HepG2 (cell line): ENCODE measurements at regions not wholly inside any gene's neighbourhood (a gene's known extent, or its start where the extent isn't known, plus 50 kb on each side); places are given as distances from the start of the nearest gene placed in this dataset.

Source experiments
- ATAC-seq: fragments of 200-7000 bp; cut with Tn5 transposase; 3 replicates; pipeline ENCODE4 v1.9.1; 2020; ENCODE audit warnings: mild to moderate bottlenecking, moderate library complexity
- BruUV-seq: library from RNA; stranded (reverse); fragments of 400-500 nt; replicated peaks from 2 replicates; lab custom pipeline; 2021; lab: Mats Ljungman, UMichigan
- CTCF ChIA-PET: fragments of 300-600 bp; formaldehyde crosslinking; extraction: SDS; loops from one replicate; lab custom pipeline; 2021; ENCODE audit warnings: low total read pairs, inconsistent platforms, low intra/inter-chr PET ratio; lab: Yijun Ruan, JAX
- POLR2A ChIA-PET: fragments of 350-600 bp; sonication (Branson Sonifier 250); formaldehyde crosslinking; loops from one replicate; lab custom pipeline; 2020; ENCODE audit warnings: antibody characterized with exemption, inconsistent platforms; lab: Yijun Ruan, JAX
- DNase-seq: peaks from one replicate; pipeline ENCODE4 v3.0.0-alpha.2; 2015; ENCODE audit warnings: low spot score
- FAIRE-seq: peaks from 3 replicates; lab custom pipeline; 2011; peaks lifted over from hg19 to GRCh38; lab: Jason Lieb, UNC
- H2AFZ ChIP-seq: one replicate; pipeline ENCODE4 v1.6.1; 2011; ENCODE audit warnings: low read length, inconsistent platforms
- H3K27ac ChIP-seq: fragments of 300-600 bp; 3 replicates; pipeline ENCODE4 v1.8.0; 2011; ENCODE audit warnings: mixed run types, mild to moderate bottlenecking, mixed read lengths, low read length, inconsistent platforms; ENCODE audit not compliant: insufficient read depth; ENCODE audit errors: extremely low read length
- H3K27me3 ChIP-seq, 2 experiments: fragments of 200-600 bp in 1 of 2; 2 replicates in 1 of 2; 3 replicates in 1 of 2; pipeline versions ENCODE4 v1.6.0 to v1.8.0; 2011; ENCODE audit warnings: low read length in 2 of 2, mild to moderate bottlenecking in 2 of 2, moderate library complexity in 2 of 2, inconsistent platforms in 1 of 2; ENCODE audit not compliant: insufficient read depth in 2 of 2, control insufficient read depth in 1 of 2
- H3K36me3 ChIP-seq, 2 experiments: fragments of 200-600 bp in 1 of 2; replicated peaks in 1 of 2; 2 replicates in 1 of 2; 3 replicates in 1 of 2; pipeline versions ENCODE4 v1.5.1 to v1.8.0; 2011; ENCODE audit warnings: low read length in 2 of 2, inconsistent platforms in 1 of 2; ENCODE audit not compliant: insufficient read depth in 2 of 2, control insufficient read depth in 1 of 2
- H3K4me1 ChIP-seq: 2 replicates; pipeline ENCODE4 v1.5.1; 2012; ENCODE audit warnings: low read length, inconsistent platforms; ENCODE audit not compliant: insufficient read depth
- H3K4me2 ChIP-seq: 2 replicates; pipeline ENCODE4 v1.6.0; 2011; ENCODE audit warnings: low read depth, low read length, inconsistent platforms
- H3K4me3 ChIP-seq, 3 experiments: fragments of 200-600 bp in 1 of 3; sonication (generic), shearing (Covaris generic) in 1 of 3; replicated peaks in 1 of 3; 2 replicates each; pipeline ENCODE4 v1.5.1; 2011 to 2016; ENCODE audit warnings: low read length in 3 of 3, inconsistent platforms in 2 of 3, low read depth in 2 of 3, mild to moderate bottlenecking in 2 of 3, control low read depth in 1 of 3, mixed read lengths in 1 of 3; ENCODE audit not compliant: insufficient read depth in 1 of 3
- H3K79me2 ChIP-seq: one replicate; pipeline ENCODE4 v1.6.1; 2011; ENCODE audit warnings: low read length, inconsistent platforms; ENCODE audit not compliant: insufficient read depth
- H3K9ac ChIP-seq: 2 replicates; pipeline ENCODE4 v1.6.0; 2011; ENCODE audit warnings: mild to moderate bottlenecking, low read depth, low read length, inconsistent platforms; ENCODE audit not compliant: insufficient read depth
- H3K9me3 ChIP-seq: 2 replicates; pipeline ENCODE4 v1.5.1; 2012; ENCODE audit warnings: mild to moderate bottlenecking, low read length
- H4K20me1 ChIP-seq: 2 replicates; pipeline ENCODE4 v1.6.0; 2011; ENCODE audit warnings: inconsistent platforms, mild to moderate bottlenecking, low read length, moderate library complexity; ENCODE audit not compliant: insufficient read depth
- CAMTA2 ChIP-seq: sonication (generic); formaldehyde crosslinking; IDR thresholded peaks from 2 replicates; pipeline ENCODE4 v1.4.0; 2020; ENCODE audit warnings: mild to moderate bottlenecking, missing genetic modification reagents, borderline replicate concordance
- CREB1 ChIP-seq, 2 experiments: fragments of 450-650 bp in 1 of 2; IDR thresholded peaks; 2 replicates each; pipeline ENCODE4 v1.6.1; 2016 to 2017; ENCODE audit warnings: control low read depth in 1 of 2, mild to moderate bottlenecking in 1 of 2, missing compliant biosample characterization in 1 of 2, missing genetic modification characterization in 1 of 2
- E2F2 ChIP-seq: sonication (generic); formaldehyde crosslinking; IDR thresholded peaks from 2 replicates; pipeline ENCODE4 v1.4.0; 2020; ENCODE audit warnings: missing genetic modification reagents, borderline replicate concordance
- HOXD1 ChIP-seq: sonication (generic); formaldehyde crosslinking; IDR thresholded peaks from 2 replicates; pipeline ENCODE4 v1.5.0; 2020; ENCODE audit warnings: missing genetic modification reagents
- KAT7 ChIP-seq: IDR thresholded peaks from 2 replicates; pipeline ENCODE4 v1.6.1; 2018; ENCODE audit warnings: borderline replicate concordance, missing compliant biosample characterization
- MAFF ChIP-seq: IDR thresholded peaks from 2 replicates; pipeline ENCODE4 v1.6.1; 2011; ENCODE audit warnings: low read depth, low read length, improper control_type of control experiment
- MAFK ChIP-seq, 2 experiments: IDR thresholded peaks in 1 of 2; conservative IDR thresholded peaks in 1 of 2; 2 replicates each; pipeline ENCODE4 v1.6.1; 2011; ENCODE audit warnings: improper control_type of control experiment in 2 of 2, low read length in 2 of 2
- NFKB2 ChIP-seq: sonication (generic); formaldehyde crosslinking; IDR thresholded peaks from 2 replicates; pipeline ENCODE4 v1.4.0; 2020; ENCODE audit warnings: missing genetic modification reagents, borderline replicate concordance
- NR1H2 ChIP-seq: sonication (generic); formaldehyde crosslinking; IDR thresholded peaks from 2 replicates; pipeline ENCODE4 v1.8.1; 2022; ENCODE audit warnings: low read depth, missing genetic modification reagents, borderline replicate concordance
- TCF7L2 ChIP-seq: IDR thresholded peaks from 2 replicates; pipeline ENCODE4 v1.6.1; 2011; ENCODE audit warnings: mild to moderate bottlenecking, low read depth, low read length, moderate library complexity
- WGBS: methylation state at CpG from one replicate; pipeline ENCODE4 v1.1.6; 2017; ENCODE audit warnings: low lambda C conversion rate; 5-methylcytosine and 5-hydroxymethylcytosine counted together
- in situ Hi-C: cut with HindIII; loops from 2 replicates; pipeline ENCODE4 v1.10.0; 2017; ENCODE audit warnings: low pct_unique_long_range_greater_than_20kb; ENCODE audit not compliant: extremely low pct_ligation_motif_present
- intact Hi-C: fragments of 100-400 bp; cut with micrococcal nuclease; formaldehyde crosslinking; loops from one replicate; pipeline ENCODE4 v1.10.0; 2022; ENCODE audit not compliant: unreplicated experiment

DNA sequence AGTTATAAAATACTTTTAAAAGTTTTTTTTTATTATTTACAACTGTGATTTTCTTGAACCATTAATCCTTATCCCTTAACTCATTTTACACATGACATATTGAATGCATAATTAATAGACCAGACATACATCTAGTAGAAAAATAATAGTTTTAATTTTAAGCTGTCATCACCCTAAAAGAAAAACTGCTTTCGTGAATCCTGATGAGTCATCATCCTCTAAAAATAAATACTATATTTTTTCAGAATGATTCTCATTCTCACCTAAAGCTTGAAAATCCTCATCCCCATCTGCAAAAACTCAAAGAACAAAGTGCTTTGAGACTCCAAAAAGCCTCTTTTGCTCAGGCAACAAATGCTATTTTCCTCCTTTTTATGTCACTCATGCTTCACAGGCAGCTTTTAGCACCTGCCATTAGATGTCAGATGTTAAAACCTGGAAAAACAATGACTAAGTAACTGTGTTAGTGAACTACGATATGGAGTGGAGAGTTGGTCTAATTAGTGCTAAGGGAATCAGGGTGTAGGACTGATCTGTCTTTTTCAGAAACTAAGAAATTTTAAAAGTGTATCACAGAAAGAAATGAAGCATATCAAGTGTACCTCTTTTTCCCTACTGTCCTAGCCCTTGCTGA, 297.6 kb downstream of the TMX3 start:
- H3K27me3 ChIP-seq = no peaks in the 10 kb centered on the region
- no peaks in the 10 kb centered on the region for H3K79me2 ChIP-seq
- intact Hi-C loops = no loop called here
- DNase-seq (no peak), FAIRE-seq (no peak), ATAC-seq (no peak)
- H3K9me3 ChIP-seq = no peaks in the 10 kb centered on the region
- TF ChIP-seq MAFK (conservative IDR thresholded peaks at IDR 0.05 in 1 of 2, IDR thresholded peaks at IDR 0.05 in 1 of 2; ENCODE audit: low read length in 2 of 2) (peak in 1 of 2 experiments; percentile 28; a peak in 2 of 4 replicates), CREB1 (IDR thresholded peaks at IDR 0.05) (peak; percentile 45; the same call in 1 of the 2 replicates), CREB1 (CRISPR knock-in tag; IDR thresholded peaks at IDR 0.05) (no peak), E2F2 (CRISPR knock-in tag) (no peak), NR1H2 (no peak), KAT7 (no peak), MAFF (peak; percentile 33; the same call in 1 of the 2 replicates), HOXD1 (CRISPR knock-in tag) (no peak), NFKB2 (no peak), CAMTA2 (CRISPR knock-in tag) (no peak), TCF7L2 (no peak)
- H3K4me1 ChIP-seq = no peaks in the 10 kb centered on the region
- no peak overlapping the region for H3K27ac ChIP-seq
- H3K4me3 ChIP-seq = no peak overlapping the region
- 4% methylated on average over 2 of the region's 2 CpGs for WGBS
- no peak overlapping the region for H3K4me2 ChIP-seq
- POLR2A ChIA-PET = no interaction called here
- H3K9ac ChIP-seq = no peak overlapping the region
- CTCF ChIA-PET = no interaction called here
- in situ Hi-C loops = no loop called here
- no peaks in the 10 kb centered on the region for H4K20me1 ChIP-seq
- no peaks in the 10 kb centered on the region for H3K36me3 ChIP-seq
- no TSS peak for BruUV-seq
- no peak overlapping the region for H2AFZ ChIP-seq
